A549 (cell line): ENCODE measurements at regions not wholly inside any gene's neighbourhood (a gene's known extent, or its start where the extent isn't known, plus 50 kb on each side); places are given as distances from the start of the nearest gene placed in this dataset.
A peak's percentile ranks its signal among the peaks of the same experiment; 100 is the strongest.

ENCODE experiments used
- ATAC-seq, 2 experiments: fragments of 200-7000 bp in 1 of 2; fragments of >200 bp in 1 of 2; cut with Nextera tagmentation in 1 of 2; cut with Tn5 transposase in 1 of 2; 3 replicates each; pipeline versions ENCODE4 v1.8.0 to v1.9.1; 2018 to 2020; ENCODE audit warnings: mild to moderate bottlenecking in 1 of 2, moderate library complexity in 1 of 2
- CTCF ChIA-PET: fragments of 300-600 bp; sonication (Branson Sonifier 250); formaldehyde crosslinking; extraction: SDS; loops from one replicate; lab custom pipeline; 2021; ENCODE audit warnings: antibody characterized with exemption, inconsistent platforms; lab: Yijun Ruan, JAX
- POLR2A ChIA-PET: fragments of 350-600 bp; formaldehyde crosslinking; extraction: SDS; loops from one replicate; lab custom pipeline; 2021; ENCODE audit warnings: antibody characterized with exemption, inconsistent platforms; lab: Yijun Ruan, JAX
- DNase-seq, 2 experiments: peaks; one replicate each; pipeline versions ENCODE4 v3.0.0 to v3.0.0-alpha.2; 2011 to 2016; ENCODE audit warnings: low read depth in 1 of 2, low spot score in 1 of 2
- FAIRE-seq: peaks from 2 replicates; lab custom pipeline; 2011; peaks lifted over from hg19 to GRCh38; lab: Jason Lieb, UNC
- H3K27ac ChIP-seq, 2 experiments: fragments of >200 bp; sonication (Bioruptor Twin); formaldehyde crosslinking; 3 replicates each; pipeline ENCODE4 v1.5.1; 2016 to 2017
- H3K4me1 ChIP-seq: fragments of >200 bp; sonication (Bioruptor Twin); formaldehyde crosslinking; 3 replicates; pipeline ENCODE4 v1.6.1; 2016
- H3K4me2 ChIP-seq: fragments of >200 bp; sonication (Bioruptor Twin); formaldehyde crosslinking; 3 replicates; pipeline ENCODE4 v1.6.1; 2016
- H3K4me3 ChIP-seq: fragments of >200 bp; sonication (Bioruptor Twin); formaldehyde crosslinking; 3 replicates; pipeline ENCODE4 v1.5.1; 2016
- H3K9me3 ChIP-seq: fragments of >200 bp; sonication (Bioruptor Twin); formaldehyde crosslinking; 3 replicates; pipeline ENCODE4 v1.6.1; 2016
- ATOH8 ChIP-seq: fragments of 250-450 bp; sonication (Bioruptor Pico); IDR thresholded peaks from 2 replicates; pipeline ENCODE4 v1.5.0; 2020; ENCODE audit warnings: low read depth, mild to moderate bottlenecking, moderate library complexity
- BHLHE40 ChIP-seq: IDR thresholded peaks from 2 replicates; pipeline ENCODE4 v1.6.1; 2012; ENCODE audit warnings: low read depth, low read length, inconsistent platforms
- E2F6 ChIP-seq: IDR thresholded peaks from 2 replicates; pipeline ENCODE4 v1.6.1; 2012; ENCODE audit warnings: low read depth, borderline replicate concordance
- EHMT2 ChIP-seq: fragments of 200-600 bp; sonication (generic); IDR thresholded peaks from 2 replicates; pipeline ENCODE4 v1.6.1; 2016; ENCODE audit warnings: antibody characterized with exemption, low read depth, mild to moderate bottlenecking, moderate library complexity
- ELK1 ChIP-seq: fragments of 150-350 bp; IDR thresholded peaks from 2 replicates; pipeline ENCODE4 v1.6.1; 2014; ENCODE audit warnings: low read depth, mild to moderate bottlenecking, low read length
- EP300 ChIP-seq, 2 experiments: fragments of >200 bp; sonication (Bioruptor Twin); formaldehyde crosslinking; IDR thresholded peaks; 2 replicates in 1 of 2; 3 replicates in 1 of 2; pipeline ENCODE4 v1.6.1; 2016 to 2017
- HEYL ChIP-seq: fragments of 250-450 bp; sonication (Bioruptor Pico); IDR thresholded peaks from 2 replicates; pipeline ENCODE4 v1.8.0; 2021; ENCODE audit warnings: mild to moderate bottlenecking, moderate library complexity
- JUN ChIP-seq, 2 experiments: fragments of >200 bp; sonication (Bioruptor Twin); formaldehyde crosslinking; IDR thresholded peaks; 2 replicates in 1 of 2; 3 replicates in 1 of 2; pipeline ENCODE4 v1.6.1; 2016 to 2017
- MAX ChIP-seq: IDR thresholded peaks from 2 replicates; pipeline ENCODE4 v1.6.1; 2012
- NFE2L2 ChIP-seq: fragments of 150-350 bp; conservative IDR thresholded peaks from 2 replicates; pipeline ENCODE4 v1.6.1; 2014; ENCODE audit warnings: low read length
- NR3C1 ChIP-seq: fragments of >200 bp; sonication (Bioruptor Twin); formaldehyde crosslinking; IDR thresholded peaks from 3 replicates; pipeline ENCODE4 v1.6.1; 2017
- PHF8 ChIP-seq: fragments of 200-600 bp; sonication (generic); IDR thresholded peaks from 2 replicates; pipeline ENCODE4 v1.6.1; 2016; ENCODE audit warnings: low read depth, mild to moderate bottlenecking, antibody characterized with exemption, moderate library complexity, borderline replicate concordance
- RCOR1 ChIP-seq: fragments of 150-350 bp; IDR thresholded peaks from 2 replicates; pipeline ENCODE4 v1.6.1; 2014; ENCODE audit warnings: antibody characterized with exemption, low read length, low read depth
- REST ChIP-seq: fragments of 200-600 bp; sonication (generic); IDR thresholded peaks from 2 replicates; pipeline ENCODE4 v1.6.1; 2016; ENCODE audit warnings: antibody characterized with exemption, mild to moderate bottlenecking, moderate library complexity
- RFX5 ChIP-seq: fragments of 450-650 bp; IDR thresholded peaks from 2 replicates; pipeline ENCODE4 v1.7.1; 2014; ENCODE audit warnings: antibody characterized with exemption, mild to moderate bottlenecking, moderate library complexity
- TFCP2L1 ChIP-seq: fragments of 250-450 bp; sonication (Bioruptor Pico); IDR thresholded peaks from 2 replicates; pipeline ENCODE4 v1.5.0; 2021; ENCODE audit warnings: mild to moderate bottlenecking
- ZFP36 ChIP-seq: fragments of 450-650 bp; IDR thresholded peaks from 2 replicates; pipeline ENCODE4 v1.6.1; 2014; ENCODE audit warnings: borderline replicate concordance; ENCODE audit not compliant: partially characterized antibody
- ZNF302 ChIP-seq: fragments of 250-450 bp; sonication (Bioruptor Pico); IDR thresholded peaks from 2 replicates; pipeline ENCODE4 v1.9.0; 2021; ENCODE audit warnings: inconsistent platforms, mild to moderate bottlenecking, moderate library complexity
- ZSCAN20 ChIP-seq: fragments of 250-450 bp; sonication (Bioruptor Pico); IDR thresholded peaks from 2 replicates; pipeline ENCODE4 v1.8.0; 2022; ENCODE audit warnings: mild to moderate bottlenecking, moderate library complexity
- WGBS: methylation state at CpG from one replicate; pipeline ENCODE4 v1.1.6; 2017; ENCODE audit errors: missing lambda C conversion rate; 5-methylcytosine and 5-hydroxymethylcytosine counted together

- WGBS: 71% methylated on average over 5 of the region's 5 CpGs
- DNase-seq (no peak), ATAC-seq (no peak), FAIRE-seq (no peak)
- no peak overlapping the region for H3K4me3 ChIP-seq
- POLR2A ChIA-PET: no interaction called here
- no peak overlapping the region for H3K27ac ChIP-seq
- no peak overlapping the region for H3K4me2 ChIP-seq
- no peaks in the 10 kb centered on the region for H3K9me3 ChIP-seq
- CTCF ChIA-PET: no interaction called here
- no peak for TF ChIP-seq ELK1
- no peak for TF ChIP-seq NFE2L2
- TF ChIP-seq EP300 (IDR thresholded peaks at IDR 0.05): no peak
- TF ChIP-seq JUN (IDR thresholded peaks at IDR 0.05): no peak
- no peak for TF ChIP-seq HEYL
- no peak for TF ChIP-seq REST
- TF ChIP-seq ZFP36: no peak
- peaks cover 14% of the 10 kb centered on the region for H3K4me1 ChIP-seq
These were observed 397.9 kb downstream of the TFEC start for GRCh38 chr7:115632636-115633035.

- ATAC-seq: peak; percentile 47 to 65; a peak in 3 of 6 replicates
- H3K27ac ChIP-seq: no peak overlapping the region
- no peak for FAIRE-seq
- H3K4me2 ChIP-seq: no peak overlapping the region
- ChIA-PET POLR2A (no interaction called here), CTCF (no interaction called here)
- H3K9me3 ChIP-seq: no peaks in the 10 kb centered on the region
- no peak for DNase-seq
- peaks cover 14% of the 10 kb centered on the region for H3K4me1 ChIP-seq
- no peak for TF ChIP-seq RFX5
- TF ChIP-seq PHF8: no peak
- TF ChIP-seq RCOR1: no peak
- TF ChIP-seq BHLHE40: no peak
- TF ChIP-seq ZSCAN20: no peak
- TF ChIP-seq EHMT2: no peak
- no peak for TF ChIP-seq MAX
- no peak for TF ChIP-seq ATOH8 (CRISPR knock-in tag)
- no peak for TF ChIP-seq TFCP2L1 (CRISPR knock-in tag)
- no peak for TF ChIP-seq NR3C1
- no peak for TF ChIP-seq ZNF302
- no peak overlapping the region for H3K4me3 ChIP-seq
- 40% methylated on average over 6 of the region's 6 CpGs for WGBS
These were observed 398.8 kb downstream of the TFEC start for GRCh38 chr7:115631782-115632181.

- Histone ChIP-seq H3K4me2 (no peak overlapping the region), H3K4me1 (peaks cover 8% of the 10 kb centered on the region), H3K27ac (no peak overlapping the region), H3K9me3 (no peaks in the 10 kb centered on the region), H3K4me3 (no peak overlapping the region)
- ChIA-PET POLR2A (no interaction called here), CTCF (no interaction called here)
- DNase-seq: no peak
- TF ChIP-seq MAX (no peak), E2F6 (no peak)
- ATAC-seq: no peak
- WGBS: 66% methylated on average over 4 of the region's 4 CpGs
- FAIRE-seq: no peak
These were observed 400.5 kb downstream of the TFEC start for GRCh38 chr7:115630049-115630448.
